A673 (cell line): ENCODE measurements at regions not wholly inside any gene's neighbourhood (a gene's known extent, or its start where the extent isn't known, plus 50 kb on each side); places are given as distances from the start of the nearest gene placed in this dataset.

Experiments used
- BruUV-seq: library from RNA; stranded (reverse); fragments of 400-500 nt; replicated peaks from 2 replicates; lab custom pipeline; 2021; lab: Mats Ljungman, UMichigan
- CTCF ChIA-PET: fragments of 300-600 bp; sonication (Branson Sonifier 250); formaldehyde crosslinking; loops from one replicate; lab custom pipeline; 2022; ENCODE audit warnings: antibody characterized with exemption; lab: Charles Lee
- POLR2A ChIA-PET: fragments of 300-600 bp; sonication (Branson Sonifier 250); formaldehyde crosslinking; loops from one replicate; lab custom pipeline; 2022; ENCODE audit warnings: antibody characterized with exemption; ENCODE audit not compliant: low non-redundant PET; lab: Charles Lee
- DNase-seq: peaks from one replicate; pipeline ENCODE4 v3.0.0-alpha.2; 2015; ENCODE audit warnings: low spot score
- H3K27ac ChIP-seq: fragments of 200-600 bp; sonication (generic); 2 replicates; pipeline ENCODE4 v1.5.1; 2016; ENCODE audit warnings: mixed run types, low read depth, mild to moderate bottlenecking, mixed read lengths, antibody characterized with exemption, low read length; ENCODE audit not compliant: poor library complexity, severe bottlenecking
- H3K27me3 ChIP-seq: fragments of 200-600 bp; sonication (generic); replicated peaks from 2 replicates; pipeline ENCODE4 v1.6.1; 2017; ENCODE audit warnings: mixed run types, low read depth, mild to moderate bottlenecking, mixed read lengths, antibody characterized with exemption, low read length; ENCODE audit not compliant: insufficient read depth, poor library complexity
- H3K36me3 ChIP-seq: fragments of 200-600 bp; sonication (generic); 2 replicates; pipeline ENCODE4 v1.6.1; 2016; ENCODE audit warnings: mixed run types, mild to moderate bottlenecking, mixed read lengths, antibody characterized with exemption, low read length; ENCODE audit not compliant: insufficient read depth, poor library complexity, severe bottlenecking
- H3K4me1 ChIP-seq: fragments of 200-600 bp; sonication (generic); 2 replicates; pipeline ENCODE4 v1.6.1; 2017; ENCODE audit warnings: mixed run types, mild to moderate bottlenecking, mixed read lengths, antibody characterized with exemption, low read length; ENCODE audit not compliant: insufficient read depth, poor library complexity, severe bottlenecking
- H3K4me3 ChIP-seq: fragments of 200-600 bp; sonication (generic); 2 replicates; pipeline ENCODE4 v1.5.1; 2016; ENCODE audit warnings: low read depth, mixed run types, mild to moderate bottlenecking, mixed read lengths, low read length; ENCODE audit not compliant: poor library complexity, severe bottlenecking
- H3K9me3 ChIP-seq: fragments of 200-600 bp; sonication (generic); 2 replicates; pipeline ENCODE4 v1.6.1; 2016; ENCODE audit warnings: mixed run types, low read depth, mild to moderate bottlenecking, mixed read lengths, antibody characterized with exemption, low read length; ENCODE audit not compliant: poor library complexity, severe bottlenecking
- EZH2 ChIP-seq: fragments of 200-600 bp; sonication (generic); IDR thresholded peaks from 2 replicates; pipeline ENCODE4 v1.6.1; 2017; ENCODE audit warnings: borderline replicate concordance, low read depth, mild to moderate bottlenecking, mixed read lengths, antibody characterized with exemption, low read length; ENCODE audit not compliant: poor library complexity, severe bottlenecking
- intact Hi-C: fragments of 100-400 bp; cut with micrococcal nuclease; formaldehyde crosslinking; loops from one replicate; pipeline ENCODE4 v1.10.0; 2022; ENCODE audit not compliant: unreplicated experiment
- TF ChIP-seq, protein P1 (sequence below): fragments of 300-800, 200-600 bp; sonication (generic); conservative IDR thresholded peaks from 2 replicates; pipeline ENCODE4 v1.5.1; 2017; ENCODE audit warnings: low read depth, mild to moderate bottlenecking, antibody characterized with exemption, low read length, moderate library complexity, mixed read lengths

DNA sequence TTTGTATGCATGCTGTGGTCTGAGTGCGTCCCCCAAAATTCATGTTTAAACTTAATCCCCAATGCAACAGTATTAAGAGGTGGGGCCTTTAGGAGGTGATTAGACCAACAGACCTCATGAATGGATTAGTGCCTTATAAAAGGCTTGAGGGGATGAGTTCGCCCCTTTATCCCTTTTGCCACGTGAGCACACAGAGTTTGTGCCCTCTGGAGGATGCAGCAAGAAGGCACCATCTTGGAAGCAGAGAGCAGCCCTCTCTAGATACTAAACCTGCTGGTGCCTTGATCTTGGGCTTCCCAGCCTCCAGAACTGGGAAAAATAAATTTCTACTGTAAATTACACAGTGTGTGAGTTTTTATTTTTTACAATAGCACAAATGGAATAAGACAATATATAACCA lies 177.1 kb upstream of the SPRY4 start:
- Histone ChIP-seq H3K36me3 (no peaks in the 10 kb centered on the region), H3K27me3 (no peaks in the 10 kb centered on the region), H3K9me3 (no peaks in the 10 kb centered on the region), H3K4me1 (no peaks in the 10 kb centered on the region), H3K4me3 (no peak overlapping the region), H3K27ac (no peak overlapping the region)
- ChIA-PET CTCF (no interaction called here), POLR2A (no interaction called here)
- BruUV-seq = no TSS peak
- no peak for TF ChIP-seq EZH2
- TF ChIP-seq, protein P1, sequence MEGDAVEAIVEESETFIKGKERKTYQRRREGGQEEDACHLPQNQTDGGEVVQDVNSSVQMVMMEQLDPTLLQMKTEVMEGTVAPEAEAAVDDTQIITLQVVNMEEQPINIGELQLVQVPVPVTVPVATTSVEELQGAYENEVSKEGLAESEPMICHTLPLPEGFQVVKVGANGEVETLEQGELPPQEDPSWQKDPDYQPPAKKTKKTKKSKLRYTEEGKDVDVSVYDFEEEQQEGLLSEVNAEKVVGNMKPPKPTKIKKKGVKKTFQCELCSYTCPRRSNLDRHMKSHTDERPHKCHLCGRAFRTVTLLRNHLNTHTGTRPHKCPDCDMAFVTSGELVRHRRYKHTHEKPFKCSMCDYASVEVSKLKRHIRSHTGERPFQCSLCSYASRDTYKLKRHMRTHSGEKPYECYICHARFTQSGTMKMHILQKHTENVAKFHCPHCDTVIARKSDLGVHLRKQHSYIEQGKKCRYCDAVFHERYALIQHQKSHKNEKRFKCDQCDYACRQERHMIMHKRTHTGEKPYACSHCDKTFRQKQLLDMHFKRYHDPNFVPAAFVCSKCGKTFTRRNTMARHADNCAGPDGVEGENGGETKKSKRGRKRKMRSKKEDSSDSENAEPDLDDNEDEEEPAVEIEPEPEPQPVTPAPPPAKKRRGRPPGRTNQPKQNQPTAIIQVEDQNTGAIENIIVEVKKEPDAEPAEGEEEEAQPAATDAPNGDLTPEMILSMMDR = 0 out of 2 replicates have a peak, but pooled peaks have one; percentile 24
- DNase-seq = no peak
- intact Hi-C loops = no loop called here

DNA sequence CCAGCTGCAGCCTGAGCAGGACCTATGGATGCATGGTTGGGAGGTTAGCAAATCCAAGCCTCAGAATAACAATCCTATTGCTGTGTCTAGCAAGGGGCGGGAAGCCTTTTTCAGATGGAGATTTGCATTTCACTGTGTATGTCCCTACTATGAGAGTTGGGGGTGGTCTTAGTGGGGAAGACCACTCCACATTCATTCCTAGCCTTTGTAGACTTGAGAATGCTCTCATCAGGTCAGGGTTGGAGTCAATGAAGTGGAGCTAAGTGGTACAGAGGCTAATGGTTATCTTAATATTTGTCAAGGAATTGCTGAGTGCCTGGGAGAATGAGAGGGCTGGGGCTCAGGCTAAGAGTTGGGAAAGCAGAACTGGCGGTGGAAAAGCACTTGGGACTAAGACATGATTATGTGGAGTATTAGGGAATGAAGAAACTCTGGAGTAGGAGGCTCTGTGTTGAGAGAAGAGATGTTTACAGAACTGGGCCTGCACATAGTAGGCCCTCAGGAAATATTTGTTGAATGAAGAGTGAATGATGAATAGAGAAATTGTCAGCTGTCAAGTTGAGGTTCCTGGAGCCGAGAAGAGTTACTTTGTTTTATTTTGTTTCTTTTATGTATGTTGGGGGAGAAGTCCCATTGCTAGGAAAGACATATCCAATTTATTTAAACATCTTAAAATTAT lies 175.5 kb upstream of the SPRY4 start:
- TF ChIP-seq EZH2 = no peak
- TF ChIP-seq, protein P1 = no peak
- CTCF ChIA-PET = no interaction called here
- H3K9me3 ChIP-seq = no peaks in the 10 kb centered on the region
- BruUV-seq = no TSS peak
- no peaks in the 10 kb centered on the region for H3K36me3 ChIP-seq
- no peak for DNase-seq
- H3K27me3 ChIP-seq = no peaks in the 10 kb centered on the region
- H3K4me1 ChIP-seq = no peaks in the 10 kb centered on the region
- no peak overlapping the region for H3K27ac ChIP-seq
- POLR2A ChIA-PET = no interaction called here
- intact Hi-C loops = no loop called here
- H3K4me3 ChIP-seq = no peak overlapping the region

DNA sequence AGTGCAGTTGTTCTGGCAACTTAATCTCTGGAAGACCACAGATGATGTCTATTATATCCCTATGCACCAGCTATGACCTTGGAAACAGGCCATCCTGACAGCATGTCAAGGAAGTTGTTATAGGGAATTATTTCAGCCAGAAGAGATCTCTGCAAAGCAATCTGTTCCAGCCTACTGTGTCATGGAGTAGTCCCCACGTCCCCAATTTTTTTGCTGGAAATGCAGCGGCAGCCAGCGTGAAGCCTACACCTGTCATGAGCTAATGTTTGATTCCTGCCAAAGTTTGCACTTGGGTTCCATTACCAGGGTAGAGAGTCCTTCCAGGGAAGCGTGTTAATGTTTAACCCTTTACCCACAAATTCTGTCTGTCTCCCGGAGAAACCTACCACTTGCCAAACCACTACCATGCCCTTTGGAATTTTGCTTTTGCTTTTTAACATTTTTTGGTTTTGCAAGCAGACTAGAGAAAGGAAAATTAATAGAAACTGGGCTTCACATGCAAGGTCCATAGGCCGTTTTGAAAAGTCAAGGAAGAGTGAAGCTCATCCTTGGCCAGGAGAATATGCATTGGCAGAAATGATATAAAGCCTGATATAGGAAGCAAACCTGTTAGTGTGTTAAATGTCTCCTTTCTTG lies 174.9 kb upstream of the SPRY4 start:
- no TSS peak for BruUV-seq
- Histone ChIP-seq H3K27me3 (no peaks in the 10 kb centered on the region), H3K9me3 (no peaks in the 10 kb centered on the region), H3K4me3 (no peak overlapping the region), H3K36me3 (no peaks in the 10 kb centered on the region), H3K27ac (no peak overlapping the region), H3K4me1 (no peaks in the 10 kb centered on the region)
- intact Hi-C loops = no loop called here
- POLR2A ChIA-PET = no interaction called here
- CTCF ChIA-PET = no interaction called here
- TF ChIP-seq, protein P1 = no peak
- no peak for TF ChIP-seq EZH2
- DNase-seq = no peak
